Neural progenitor cell (in vitro differentiated cells): ENCODE measurements at regions not wholly inside any gene's neighbourhood (a gene's known extent, or its start where the extent isn't known, plus 50 kb on each side); places are given as distances from the start of the nearest gene placed in this dataset.

Source experiments
- DNase-seq: peaks from one replicate; pipeline ENCODE4 v3.0.0-alpha.2; 2016; ENCODE audit warnings: low spot score
- H2AFZ ChIP-seq: fragments of 200-600 bp; sonication (generic); replicated peaks from 2 replicates; pipeline ENCODE4 v1.6.1; 2016; ENCODE audit warnings: antibody characterized with exemption
- H3F3A ChIP-seq: fragments of 200-600 bp; sonication (generic); 2 replicates; pipeline ENCODE4 v1.6.1; 2016; ENCODE audit warnings: antibody characterized with exemption, low read depth
- H3K27ac ChIP-seq: fragments of 200-600 bp; sonication (generic); 2 replicates; pipeline ENCODE4 v1.5.1; 2016; ENCODE audit warnings: mild to moderate bottlenecking
- H3K27me3 ChIP-seq: fragments of 200-600 bp; sonication (generic); 2 replicates; pipeline ENCODE4 v1.6.1; 2016; ENCODE audit warnings: mild to moderate bottlenecking, moderate library complexity
- H3K36me3 ChIP-seq: fragments of 200-600 bp; sonication (generic); 2 replicates; pipeline ENCODE4 v1.5.1; 2016
- H3K4me1 ChIP-seq: fragments of 200-600 bp; sonication (generic); 2 replicates; pipeline ENCODE4 v1.6.1; 2016; ENCODE audit warnings: mixed run types
- H3K4me2 ChIP-seq: fragments of 200-600 bp; sonication (generic); 2 replicates; pipeline ENCODE4 v1.6.1; 2016
- H3K4me3 ChIP-seq: fragments of 200-600 bp; sonication (generic); 2 replicates; pipeline ENCODE4 v1.5.1; 2016
- H3K79me2 ChIP-seq: fragments of 200-600 bp; sonication (generic); 2 replicates; pipeline ENCODE4 v1.6.1; 2016; ENCODE audit warnings: low read depth
- H3K9ac ChIP-seq: fragments of 200-600 bp; sonication (generic); 2 replicates; pipeline ENCODE4 v1.6.1; 2016
- H3K9me3 ChIP-seq: fragments of 200-600 bp; sonication (generic); 2 replicates; pipeline ENCODE4 v1.5.1; 2016; ENCODE audit warnings: low read depth
- H4K20me1 ChIP-seq: fragments of 200-600 bp; sonication (generic); 2 replicates; pipeline ENCODE4 v1.6.1; 2016; ENCODE audit warnings: low read depth
- H3K27ac Mint-ChIP-seq: 3 replicates; pipeline ENCODE4 v1.8.0; 2021; ENCODE audit warnings: mixed read lengths
- H3K27me3 Mint-ChIP-seq: 2 replicates; pipeline ENCODE4 v1.8.0; 2022; ENCODE audit warnings: low read depth, mild to moderate bottlenecking, inconsistent platforms, moderate library complexity, mixed read lengths; ENCODE audit not compliant: insufficient read depth
- H3K36me3 Mint-ChIP-seq: 3 replicates; pipeline ENCODE4 v1.8.0; 2021; ENCODE audit warnings: mixed read lengths
- H3K4me1 Mint-ChIP-seq: 3 replicates; pipeline ENCODE4 v1.8.0; 2021; ENCODE audit warnings: mixed read lengths
- H3K4me3 Mint-ChIP-seq: 3 replicates; pipeline ENCODE4 v1.8.0; 2021; ENCODE audit warnings: mild to moderate bottlenecking, moderate library complexity, mixed read lengths
- H3K9me3 Mint-ChIP-seq: 3 replicates; pipeline ENCODE4 v1.8.0; 2020; ENCODE audit warnings: mixed read lengths
- EZH2 ChIP-seq: fragments of 200-600 bp; sonication (generic); IDR thresholded peaks from 2 replicates; pipeline ENCODE4 v1.6.1; 2017; ENCODE audit warnings: antibody characterized with exemption, mild to moderate bottlenecking, moderate library complexity
- EZH2phosphoT487 ChIP-seq: fragments of 200-600 bp; sonication (generic); IDR thresholded peaks from 2 replicates; pipeline ENCODE4 v1.6.1; 2017; ENCODE audit warnings: antibody characterized with exemption
- TF ChIP-seq, protein P1 (sequence below): fragments of 200-600 bp; sonication (generic); IDR thresholded peaks from 2 replicates; pipeline ENCODE4 v1.5.1; 2017; ENCODE audit warnings: antibody characterized with exemption, mild to moderate bottlenecking

DNA sequence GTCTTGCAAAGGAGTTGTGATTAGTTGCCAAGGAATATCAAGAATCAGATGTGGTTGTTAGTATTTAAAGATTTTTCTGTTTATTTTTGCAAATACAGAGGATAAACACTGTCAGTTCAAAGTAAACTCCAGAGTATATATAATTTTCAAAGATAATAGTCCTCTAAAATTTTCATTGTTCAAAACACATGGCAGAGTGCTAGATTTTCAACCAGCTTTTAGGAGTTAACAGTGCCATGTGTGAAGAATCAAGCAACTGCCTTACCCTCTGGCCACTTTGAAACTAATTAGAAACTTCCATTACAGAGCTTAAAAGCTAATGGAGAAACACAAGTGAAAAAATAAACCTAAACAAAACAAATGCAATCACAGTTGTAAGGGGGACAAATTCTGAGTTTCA, 1605.6 kb upstream of the ZEB2 start:
- TF ChIP-seq, protein P1, sequence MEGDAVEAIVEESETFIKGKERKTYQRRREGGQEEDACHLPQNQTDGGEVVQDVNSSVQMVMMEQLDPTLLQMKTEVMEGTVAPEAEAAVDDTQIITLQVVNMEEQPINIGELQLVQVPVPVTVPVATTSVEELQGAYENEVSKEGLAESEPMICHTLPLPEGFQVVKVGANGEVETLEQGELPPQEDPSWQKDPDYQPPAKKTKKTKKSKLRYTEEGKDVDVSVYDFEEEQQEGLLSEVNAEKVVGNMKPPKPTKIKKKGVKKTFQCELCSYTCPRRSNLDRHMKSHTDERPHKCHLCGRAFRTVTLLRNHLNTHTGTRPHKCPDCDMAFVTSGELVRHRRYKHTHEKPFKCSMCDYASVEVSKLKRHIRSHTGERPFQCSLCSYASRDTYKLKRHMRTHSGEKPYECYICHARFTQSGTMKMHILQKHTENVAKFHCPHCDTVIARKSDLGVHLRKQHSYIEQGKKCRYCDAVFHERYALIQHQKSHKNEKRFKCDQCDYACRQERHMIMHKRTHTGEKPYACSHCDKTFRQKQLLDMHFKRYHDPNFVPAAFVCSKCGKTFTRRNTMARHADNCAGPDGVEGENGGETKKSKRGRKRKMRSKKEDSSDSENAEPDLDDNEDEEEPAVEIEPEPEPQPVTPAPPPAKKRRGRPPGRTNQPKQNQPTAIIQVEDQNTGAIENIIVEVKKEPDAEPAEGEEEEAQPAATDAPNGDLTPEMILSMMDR, result no peak
- TF ChIP-seq EZH2 (no peak), EZH2phosphoT487 (no peak)
- H3K4me1 Mint-ChIP-seq, result no peaks in the 10 kb centered on the region
- Histone ChIP-seq H3K27me3 (no peaks in the 10 kb centered on the region), H4K20me1 (no peaks in the 10 kb centered on the region), H3K4me1 (no peaks in the 10 kb centered on the region), H3K27ac (no peak overlapping the region), H3K36me3 (no peaks in the 10 kb centered on the region), H3K4me3 (no peak overlapping the region), H3K79me2 (no peaks in the 10 kb centered on the region), H2AFZ (no peak overlapping the region), H3K4me2 (no peak overlapping the region), H3F3A (no peaks in the 10 kb centered on the region), H3K9ac (no peak overlapping the region), H3K9me3 (peaks cover 4% of the 10 kb centered on the region)
- DNase-seq, result no peak
- H3K9me3 Mint-ChIP-seq, result peaks cover 3% of the 10 kb centered on the region
- H3K36me3 Mint-ChIP-seq, result no peaks in the 10 kb centered on the region
- H3K27ac Mint-ChIP-seq, result no peak overlapping the region
- H3K27me3 Mint-ChIP-seq, result no peaks in the 10 kb centered on the region
- H3K4me3 Mint-ChIP-seq, result no peak overlapping the region

DNA sequence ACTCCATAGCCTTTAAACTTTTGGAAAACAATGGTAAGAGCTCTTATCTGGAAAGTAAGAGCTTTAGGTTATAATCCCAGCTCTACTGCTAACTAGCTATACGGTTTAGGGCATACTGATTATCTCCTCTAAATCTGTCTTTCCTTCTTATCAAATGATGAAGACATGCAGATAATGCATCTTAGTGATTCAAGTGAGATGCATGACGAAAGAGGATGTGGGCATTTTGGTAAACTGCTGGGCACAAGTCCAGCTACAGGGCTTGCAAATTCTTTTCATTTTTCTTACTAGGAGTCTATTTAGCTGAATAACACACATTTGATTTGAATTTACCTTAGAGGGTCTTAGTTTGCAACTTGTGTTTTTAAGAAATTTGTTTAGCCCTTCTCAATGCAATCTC, 1604.8 kb upstream of the ZEB2 start:
- Histone ChIP-seq H3K9me3 (peaks cover 4% of the 10 kb centered on the region), H3K4me3 (no peak overlapping the region), H3K27me3 (no peaks in the 10 kb centered on the region), H3K9ac (no peak overlapping the region), H3F3A (no peaks in the 10 kb centered on the region), H4K20me1 (no peaks in the 10 kb centered on the region), H3K4me1 (no peaks in the 10 kb centered on the region), H3K27ac (no peak overlapping the region), H2AFZ (no peak overlapping the region), H3K79me2 (no peaks in the 10 kb centered on the region), H3K4me2 (no peak overlapping the region), H3K36me3 (no peaks in the 10 kb centered on the region)
- Mint-ChIP-seq H3K36me3 (no peaks in the 10 kb centered on the region), H3K4me1 (no peaks in the 10 kb centered on the region), H3K27me3 (no peaks in the 10 kb centered on the region), H3K27ac (no peak overlapping the region), H3K9me3 (peaks cover 3% of the 10 kb centered on the region), H3K4me3 (no peak overlapping the region)
- DNase-seq, result no peak
- TF ChIP-seq EZH2, result no peak
- no peak for TF ChIP-seq EZH2phosphoT487
- TF ChIP-seq, protein P1, result no peak

DNA sequence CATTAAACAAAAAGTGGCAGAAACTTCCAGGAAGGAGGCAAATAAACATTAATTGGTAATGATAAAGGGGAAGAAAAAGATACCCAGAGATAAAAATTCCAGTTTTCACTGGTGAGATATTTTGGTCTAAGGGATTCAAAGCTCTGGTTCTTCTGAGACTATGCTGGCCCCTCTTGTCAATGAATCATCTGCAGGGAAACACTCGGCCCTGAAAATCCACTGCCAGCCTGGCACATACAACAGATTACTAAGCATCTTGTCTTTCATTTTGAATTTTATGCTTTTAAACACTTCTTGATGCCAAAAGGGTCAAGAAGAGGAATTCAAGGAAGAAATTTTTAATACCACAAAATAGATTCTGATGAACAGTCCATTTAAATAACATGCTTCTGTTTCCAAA, 1603.8 kb upstream of the ZEB2 start:
- Histone ChIP-seq H3K27ac (no peak overlapping the region), H3K4me3 (no peak overlapping the region), H3K27me3 (no peaks in the 10 kb centered on the region), H3K4me1 (no peaks in the 10 kb centered on the region), H3K9ac (no peak overlapping the region), H3K4me2 (no peak overlapping the region), H3K36me3 (no peaks in the 10 kb centered on the region), H3K9me3 (peaks cover 4% of the 10 kb centered on the region), H2AFZ (no peak overlapping the region), H3K79me2 (no peaks in the 10 kb centered on the region), H3F3A (no peaks in the 10 kb centered on the region), H4K20me1 (no peaks in the 10 kb centered on the region)
- Mint-ChIP-seq H3K27ac (no peak overlapping the region), H3K4me1 (peaks cover 3% of the 10 kb centered on the region), H3K36me3 (no peaks in the 10 kb centered on the region), H3K27me3 (no peaks in the 10 kb centered on the region), H3K9me3 (no peaks in the 10 kb centered on the region), H3K4me3 (no peak overlapping the region)
- DNase-seq, result no peak
- TF ChIP-seq, protein P1, result no peak
- TF ChIP-seq EZH2phosphoT487, result no peak
- TF ChIP-seq EZH2, result no peak

DNA sequence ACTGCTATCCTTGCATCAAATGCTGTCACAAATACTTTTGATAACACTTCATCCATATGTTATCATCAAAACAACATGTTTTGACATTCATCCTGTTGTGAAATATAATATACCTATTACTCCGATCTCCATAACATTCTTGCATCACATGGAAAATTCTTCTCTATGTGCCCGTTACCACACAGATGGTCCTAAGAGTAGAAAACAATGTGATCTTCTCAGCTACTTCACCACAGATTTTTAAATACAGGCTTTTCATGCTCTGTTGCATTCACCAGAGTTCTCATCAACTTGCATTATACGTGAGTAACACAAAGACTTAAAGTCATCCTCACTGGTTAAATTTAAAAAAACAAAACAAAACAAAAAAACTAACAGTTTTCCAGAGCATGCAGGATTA, 1603.3 kb upstream of the ZEB2 start:
- Histone ChIP-seq H3K4me3 (no peak overlapping the region), H3K36me3 (no peaks in the 10 kb centered on the region), H3K27ac (no peak overlapping the region), H3K4me2 (no peak overlapping the region), H3K27me3 (no peaks in the 10 kb centered on the region), H3K9ac (no peak overlapping the region), H2AFZ (no peak overlapping the region), H3F3A (no peaks in the 10 kb centered on the region), H4K20me1 (no peaks in the 10 kb centered on the region), H3K79me2 (no peaks in the 10 kb centered on the region), H3K9me3 (peaks cover 1% of the 10 kb centered on the region), H3K4me1 (no peaks in the 10 kb centered on the region)
- H3K4me3 Mint-ChIP-seq, result no peak overlapping the region
- peaks cover 3% of the 10 kb centered on the region for H3K4me1 Mint-ChIP-seq
- no peak overlapping the region for H3K27ac Mint-ChIP-seq
- TF ChIP-seq EZH2 (no peak), EZH2phosphoT487 (no peak)
- TF ChIP-seq, protein P1, result no peak
- DNase-seq, result no peak
- H3K36me3 Mint-ChIP-seq, result no peaks in the 10 kb centered on the region
- no peaks in the 10 kb centered on the region for H3K9me3 Mint-ChIP-seq
- H3K27me3 Mint-ChIP-seq, result no peaks in the 10 kb centered on the region
